ENCODE measurements at regions not wholly inside any gene's neighbourhood (a gene's known extent, or its start where the extent isn't known, plus 50 kb on each side); places are given as distances from the start of the nearest gene placed in this dataset.

DNA sequence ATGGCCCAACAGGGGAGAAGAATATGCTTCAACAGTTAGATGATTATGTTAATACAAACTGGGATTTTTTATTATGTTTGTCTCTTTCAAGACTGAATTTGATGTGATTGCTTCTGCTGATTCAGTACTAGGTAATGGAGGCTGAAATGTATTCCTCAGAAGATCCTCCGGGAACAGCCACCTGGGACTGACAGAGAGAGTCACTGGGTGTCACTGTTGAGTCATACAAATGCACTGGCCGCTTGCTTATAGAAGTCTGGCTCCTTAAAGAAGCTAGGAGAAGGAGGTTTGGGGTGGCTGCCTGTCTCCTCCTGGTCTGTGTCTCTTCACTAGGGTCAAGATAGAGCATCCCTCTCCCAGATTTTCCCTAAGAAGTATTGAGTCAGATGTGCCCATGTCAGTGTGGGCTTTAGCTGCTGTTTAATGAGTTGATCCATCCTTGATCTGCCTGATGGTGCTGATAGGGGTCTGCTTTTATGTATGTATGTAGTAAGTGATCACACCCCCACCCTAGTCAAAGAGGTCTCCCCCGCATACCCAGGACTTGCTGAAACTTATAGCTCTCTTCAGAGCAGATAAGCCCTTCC lies 773.4 kb downstream of the BRINP1 start:
- DNase-seq: peak; percentile 13

DNA sequence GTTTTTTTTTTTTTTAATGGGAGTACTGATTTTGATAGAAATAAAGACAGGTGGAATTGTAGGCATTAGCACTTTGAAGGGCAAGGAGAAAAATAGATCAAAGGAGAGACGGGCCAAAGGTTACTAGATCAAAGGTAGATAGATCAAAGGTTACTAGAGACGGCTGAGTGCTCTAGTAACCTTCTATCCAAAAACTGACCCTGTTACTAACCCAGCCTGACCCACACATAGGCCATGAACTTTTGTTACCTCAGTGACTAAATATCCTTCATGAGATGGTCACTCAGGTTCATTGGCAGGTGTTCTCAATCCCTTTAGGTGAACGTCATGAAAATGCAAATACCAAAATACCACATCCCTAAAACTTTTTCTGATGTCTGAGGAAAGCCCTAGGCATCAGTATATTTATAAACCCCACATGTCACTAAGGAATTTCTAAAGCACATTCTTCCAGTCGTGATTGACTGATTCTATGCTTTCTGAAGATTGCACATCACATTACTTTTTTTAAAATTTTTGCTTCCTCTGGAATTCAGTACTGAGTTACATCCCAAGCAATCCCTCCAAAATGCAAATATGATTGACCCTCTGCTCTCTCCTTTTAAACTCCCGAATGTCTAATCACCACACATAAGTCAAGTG lies 772.7 kb downstream of the BRINP1 start:
- DNase-seq: no peak

GRCh38 chr9:118606668-118607067 lies 762.6 kb downstream of the BRINP1 start:
- no peak for DNase-seq

GRCh38 chr9:118609355-118610044 lies 759.7 kb downstream of the BRINP1 start:
- DNase-seq: no peak

GRCh38 chr9:118612201-118612600 lies 757.0 kb downstream of the BRINP1 start:
- DNase-seq: no peak

DNA sequence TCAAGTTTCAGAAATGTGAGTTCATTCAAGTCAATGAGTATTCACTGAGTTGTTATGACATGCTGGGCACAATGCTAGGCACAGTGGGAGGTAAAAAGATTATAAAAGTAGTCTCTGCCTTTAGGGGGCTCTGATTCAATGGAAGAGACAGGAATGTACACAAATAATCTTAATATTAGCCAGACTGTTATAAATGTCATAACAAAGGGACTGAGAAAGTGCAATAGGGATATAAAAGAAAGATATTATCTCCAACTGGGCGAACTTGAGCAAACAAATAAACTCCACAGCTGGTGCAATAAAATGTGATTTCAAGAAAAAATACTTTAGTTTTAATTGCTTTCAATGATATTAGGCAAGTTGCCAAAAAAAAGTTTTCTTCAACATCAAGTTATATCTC lies 755.2 kb downstream of the BRINP1 start:
- DNase-seq: no peak

DNA sequence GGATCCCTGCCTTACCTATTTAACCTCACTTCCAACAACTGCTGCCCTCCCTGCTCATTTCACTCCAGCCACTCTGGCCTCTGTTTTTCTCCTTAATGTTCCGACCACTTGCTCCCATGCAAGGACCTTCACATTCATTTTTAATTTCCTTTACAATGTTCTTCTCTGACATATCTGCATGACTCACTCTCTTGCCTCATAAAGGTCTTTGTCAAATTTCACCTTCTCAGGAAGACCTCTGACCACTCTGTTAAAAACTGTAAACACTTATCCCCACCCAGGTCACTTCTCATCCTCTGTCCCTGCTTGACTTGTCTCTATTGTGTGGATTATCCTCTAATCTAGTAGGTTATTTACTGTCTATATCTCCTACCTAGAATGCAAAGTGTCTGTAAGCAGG lies 751.2 kb downstream of the BRINP1 start:
- no peak for DNase-seq

DNA sequence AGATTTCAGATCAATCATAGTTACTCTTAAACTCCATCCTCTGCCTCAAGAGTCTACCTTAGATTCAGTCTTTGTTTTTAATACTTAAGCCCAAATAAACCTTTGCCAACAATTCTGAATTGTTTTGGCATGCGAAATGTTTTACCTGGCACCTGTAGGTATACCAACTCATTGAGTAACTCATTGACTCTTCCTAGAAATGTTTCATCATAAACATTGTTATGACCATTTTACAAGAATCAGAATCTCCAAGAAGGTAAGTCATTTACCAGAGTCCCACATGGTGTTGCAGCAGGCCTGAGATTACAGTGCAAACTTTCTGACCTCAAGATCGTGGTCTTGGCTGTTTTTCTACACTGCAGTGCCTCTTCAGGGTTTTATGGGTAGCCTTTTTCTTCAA lies 750.4 kb downstream of the BRINP1 start:
- DNase-seq: no peak

DNA sequence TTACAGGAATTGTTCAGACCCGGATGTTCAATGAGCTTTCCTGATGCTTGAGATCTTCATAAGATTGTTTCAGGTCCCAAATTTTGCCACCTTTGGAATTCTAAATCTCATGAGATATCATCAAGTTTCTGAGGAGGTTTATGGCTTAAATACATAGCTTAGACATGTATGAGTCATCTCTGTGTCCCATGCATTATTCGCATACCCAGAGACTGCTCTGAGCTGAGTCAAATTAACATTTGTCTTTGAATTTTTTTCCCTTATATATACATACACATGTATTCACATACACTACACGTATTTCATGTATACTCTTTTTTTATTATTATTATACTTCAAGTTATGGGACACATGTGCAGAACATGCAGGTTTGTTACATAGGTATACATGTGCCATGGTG lies 744.6 kb downstream of the BRINP1 start:
- DNase-seq: no peak

- DNase-seq: no peak
These were observed 739.2 kb downstream of the BRINP1 start for GRCh38 chr9:118630079-118630478.

DNA sequence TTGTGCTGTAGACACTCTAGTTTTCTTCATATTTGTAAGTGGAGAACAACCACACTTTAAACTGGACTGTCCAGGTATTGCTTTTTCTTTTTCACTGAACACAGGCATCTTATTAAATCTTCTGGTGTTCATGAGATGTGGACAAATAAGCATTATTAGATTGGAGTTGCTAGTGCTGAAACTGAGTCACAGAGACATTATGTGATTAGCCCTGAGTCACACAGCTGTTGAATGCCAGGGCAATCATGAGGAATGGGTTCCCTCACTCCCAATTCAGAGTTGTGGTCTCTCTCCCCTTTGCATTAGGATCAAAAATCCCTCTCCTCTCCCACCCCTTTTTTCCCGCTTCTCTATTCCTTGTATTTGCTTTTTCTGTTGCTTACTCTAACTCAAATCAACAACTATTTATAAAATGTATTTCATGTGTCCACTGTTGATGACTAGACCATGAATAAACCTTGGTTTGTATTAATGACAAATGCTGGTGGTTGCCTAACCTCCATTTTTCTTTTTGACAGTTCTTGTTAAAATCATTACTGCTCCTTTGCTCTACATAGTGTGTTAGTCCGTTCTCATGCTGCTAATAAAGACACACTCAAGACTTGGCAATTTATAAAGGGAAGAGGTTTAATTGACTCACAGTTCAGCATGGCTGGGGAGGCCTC lies 738.2 kb downstream of the BRINP1 start:
- DNase-seq: no peak

DNA sequence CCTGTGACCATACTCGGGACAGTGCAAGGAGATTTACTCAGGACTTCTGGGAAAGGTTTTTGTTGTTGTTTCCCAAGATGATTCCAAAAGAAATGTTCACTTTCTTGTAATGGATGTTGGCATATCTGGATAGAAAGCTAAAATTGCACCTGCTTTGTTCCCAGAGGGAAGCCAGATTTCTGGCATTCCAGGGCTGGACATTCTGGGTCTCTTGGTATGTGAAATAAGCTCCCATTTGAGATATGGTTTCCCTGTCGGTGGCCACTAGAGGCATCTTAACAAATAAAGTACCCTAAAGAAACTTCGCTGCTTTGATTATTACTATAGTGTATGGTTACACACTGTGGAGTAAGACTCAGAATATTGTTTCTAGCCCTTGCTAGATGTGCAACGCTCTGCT lies 737.3 kb downstream of the BRINP1 start:
- no peak for DNase-seq

GRCh38 chr9:118635416-118635815 lies 733.8 kb downstream of the BRINP1 start:
- DNase-seq: no peak

DNA sequence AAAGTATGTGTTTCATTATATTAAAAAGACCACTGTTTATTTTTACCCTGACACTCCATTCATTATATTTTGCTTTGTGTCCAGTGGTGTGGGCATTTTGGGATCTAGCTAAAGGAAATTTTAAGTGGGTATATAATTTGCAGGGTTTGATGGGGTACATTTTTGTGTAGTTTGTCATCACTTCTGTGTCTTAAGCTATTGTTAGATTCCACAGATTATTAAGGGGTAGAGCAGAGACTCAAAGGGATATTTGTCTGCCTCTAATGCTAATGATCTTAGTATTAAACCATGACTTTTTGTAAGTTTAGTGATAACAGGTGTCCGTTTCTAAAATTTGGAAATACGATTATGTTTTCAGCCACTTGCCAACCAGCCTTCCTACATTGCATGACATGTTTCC lies 731.6 kb downstream of the BRINP1 start:
- no peak for DNase-seq

DNA sequence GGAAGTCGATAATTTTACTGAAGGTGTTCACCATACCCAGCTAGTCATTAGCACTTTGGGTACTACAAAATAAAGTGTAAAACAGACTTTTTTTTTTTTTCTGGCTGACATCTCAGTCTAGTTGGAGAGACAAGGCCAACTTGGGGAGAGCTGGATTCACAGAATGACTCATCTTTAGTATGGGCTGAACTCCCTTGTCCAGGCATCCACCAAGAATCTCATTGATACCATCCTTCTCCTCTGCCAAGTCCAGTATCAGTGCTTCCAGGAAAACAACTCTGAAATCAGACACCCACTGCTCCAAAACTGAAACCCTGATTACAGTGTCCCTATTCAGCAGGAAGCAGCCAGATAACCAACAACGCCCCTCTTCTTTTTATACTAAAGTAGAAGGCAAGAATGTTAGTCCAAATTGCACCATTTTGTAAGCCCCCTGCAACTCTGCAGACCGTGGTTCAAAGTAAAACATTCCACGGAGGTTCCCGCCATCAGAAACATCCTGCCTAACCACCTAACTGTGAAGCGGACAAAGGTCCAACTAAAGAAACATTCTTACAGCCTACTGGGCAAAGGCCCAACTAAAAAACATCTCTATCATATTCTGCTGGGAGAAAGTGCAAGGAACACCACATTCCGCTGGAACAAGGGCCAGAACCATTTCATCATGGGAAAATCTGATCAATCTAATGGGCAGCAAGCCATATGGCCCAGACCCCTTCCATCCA lies 728.2 kb downstream of the BRINP1 start:
- DNase-seq: no peak

DNA sequence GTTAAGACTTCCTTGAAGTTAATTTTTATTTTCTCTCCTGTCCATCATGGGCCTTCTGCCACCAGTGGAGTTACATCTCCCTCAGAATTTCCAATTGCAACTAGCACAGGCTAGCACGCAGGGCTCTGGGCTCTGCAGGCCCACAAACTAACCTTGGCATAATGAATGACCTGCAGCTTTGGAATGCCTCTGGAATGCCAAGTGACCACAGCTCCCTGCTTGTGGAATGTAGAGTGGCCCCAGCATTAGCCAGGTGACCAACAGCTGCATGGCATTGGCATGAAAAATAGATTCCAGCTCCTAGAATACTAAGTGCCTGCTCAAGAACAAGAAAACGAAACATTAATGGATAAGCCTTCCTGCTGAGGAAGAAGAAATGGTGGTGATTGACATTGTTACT lies 726.1 kb downstream of the BRINP1 start:
- DNase-seq: no peak

DNA sequence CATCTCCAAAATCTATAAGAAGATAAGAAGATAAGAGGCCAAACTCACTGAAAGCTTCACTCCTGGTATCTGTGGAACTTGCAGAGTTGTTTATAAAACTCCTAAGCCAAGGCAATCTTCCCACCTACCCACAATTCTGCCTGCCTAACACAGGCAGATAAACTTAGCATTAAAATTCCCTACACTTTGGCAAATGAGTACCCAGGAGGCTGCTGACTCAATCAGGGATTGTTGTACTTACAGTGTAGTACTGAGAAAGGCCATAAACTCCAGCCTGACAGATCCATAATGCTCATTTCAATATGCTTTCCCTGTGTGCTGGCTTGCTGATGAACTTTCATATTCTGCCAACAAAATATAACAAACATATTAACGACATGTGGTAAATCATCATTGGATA lies 725.2 kb downstream of the BRINP1 start:
- DNase-seq: no peak

- no peak for DNase-seq
These were observed 721.9 kb downstream of the BRINP1 start for GRCh38 chr9:118647331-118647730.

- no peak for DNase-seq
These were observed 718.8 kb downstream of the BRINP1 start for GRCh38 chr9:118650417-118650816.

DNA sequence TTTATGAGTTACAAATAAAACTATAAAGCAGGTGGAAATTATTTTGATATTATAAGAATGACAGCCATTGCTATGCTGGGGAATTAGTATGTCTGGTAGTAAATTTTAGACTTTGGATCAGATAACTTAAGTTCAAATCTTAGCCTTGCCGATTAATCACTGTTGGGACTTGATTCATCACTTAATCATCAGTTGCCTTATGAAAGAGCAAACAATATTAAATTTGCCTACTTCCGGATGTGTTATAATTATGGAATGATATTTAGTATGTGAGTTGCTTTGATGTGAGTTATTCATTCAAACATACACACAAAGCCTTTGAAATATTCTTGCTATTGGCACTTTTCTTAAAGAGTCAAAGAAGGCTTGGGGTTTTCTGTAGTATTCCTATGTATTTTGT lies 717.7 kb downstream of the BRINP1 start:
- no peak for DNase-seq

DNA sequence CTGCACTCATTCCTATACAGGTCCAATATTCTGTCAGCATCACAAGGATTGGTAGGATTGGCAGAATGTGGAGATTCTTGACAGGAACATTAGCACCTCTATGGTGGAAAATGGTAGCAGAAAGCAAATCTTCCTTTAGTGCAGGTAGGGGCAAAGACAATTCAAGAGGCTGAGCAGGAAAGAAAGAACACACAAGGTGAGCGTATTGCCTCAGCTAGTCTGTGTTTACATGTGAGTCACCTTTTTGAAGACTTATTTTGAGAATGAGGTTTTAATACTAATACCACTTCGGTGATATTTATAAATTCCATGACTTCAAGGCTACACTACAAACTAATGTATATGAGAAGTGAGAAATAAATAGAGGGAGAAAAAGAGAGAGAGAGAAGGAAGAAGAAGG lies 717.0 kb downstream of the BRINP1 start:
- DNase-seq: no peak

GRCh38 chr9:118652912-118653311 lies 716.3 kb downstream of the BRINP1 start:
- no peak for DNase-seq

GRCh38 chr9:118659011-118659410 lies 710.2 kb downstream of the BRINP1 start:
- DNase-seq: no peak

Data from right kidney (tissue), 1 donor.